SK-N-SH (cell line): ENCODE measurements at regions not wholly inside any gene's neighbourhood (a gene's known extent, or its start where the extent isn't known, plus 50 kb on each side); places are given as distances from the start of the nearest gene placed in this dataset.

ENCODE experiments used
- CTCF ChIA-PET: fragments of 300-600, 350-600 bp; formaldehyde crosslinking; extraction: SDS; loops from one replicate; lab custom pipeline; 2021; lab: Yijun Ruan, JAX
- POLR2A ChIA-PET: fragments of 350-600 bp; sonication (Branson Sonifier 250); formaldehyde crosslinking; extraction: SDS; loops from one replicate; lab custom pipeline; 2020; ENCODE audit warnings: antibody characterized with exemption, inconsistent platforms; lab: Yijun Ruan, JAX
- DNase-seq: peaks from one replicate; pipeline ENCODE4 v3.0.0; 2012
- H2AFZ ChIP-seq: fragments of 200-600 bp; sonication (generic); 2 replicates; pipeline ENCODE4 v1.8.1; 2016; ENCODE audit warnings: antibody characterized with exemption, mild to moderate bottlenecking, low read depth
- H3F3A ChIP-seq: fragments of 200-600 bp; sonication (generic); replicated peaks from 2 replicates; pipeline ENCODE3; 2016; ENCODE audit warnings: antibody characterized with exemption, mild to moderate bottlenecking; ENCODE audit not compliant: insufficient read depth
- H3K27ac ChIP-seq, 2 experiments: fragments of 200-500 bp in 1 of 2; fragments of 200-600 bp in 1 of 2; sonication (Bioruptor generic) in 1 of 2; sonication (generic), shearing (Covaris generic) in 1 of 2; 2 replicates each; pipeline versions ENCODE4 v1.5.1 to v1.6.1; 2014 to 2016; ENCODE audit warnings: low read depth in 2 of 2, inconsistent platforms in 1 of 2, low read length in 1 of 2, mild to moderate bottlenecking in 1 of 2, mixed read lengths in 1 of 2
- H3K27me3 ChIP-seq: fragments of 200-600 bp; sonication (generic), shearing (Covaris generic); 2 replicates; pipeline ENCODE4 v1.6.1; 2016; ENCODE audit warnings: mixed run types; ENCODE audit not compliant: insufficient read depth
- H3K36me3 ChIP-seq, 2 experiments: fragments of 200-500 bp in 1 of 2; fragments of 200-600 bp in 1 of 2; sonication (Bioruptor generic) in 1 of 2; sonication (generic) in 1 of 2; replicated peaks in 1 of 2; 2 replicates each; pipeline versions ENCODE3 to v1.5.1; 2014 to 2016; ENCODE audit warnings: low read length in 1 of 2, mild to moderate bottlenecking in 1 of 2; ENCODE audit not compliant: insufficient read depth in 2 of 2, control insufficient read depth in 1 of 2
- H3K4me1 ChIP-seq, 2 experiments: fragments of 200-500 bp in 1 of 2; fragments of 200-600 bp in 1 of 2; sonication (Bioruptor generic) in 1 of 2; sonication (generic), shearing (Covaris generic) in 1 of 2; 2 replicates each; pipeline versions ENCODE4 v1.5.1 to v1.6.1; 2014 to 2016; ENCODE audit warnings: low read depth in 1 of 2, low read length in 1 of 2, mixed run types in 1 of 2; ENCODE audit not compliant: insufficient read depth in 2 of 2, control insufficient read depth in 1 of 2
- H3K4me2 ChIP-seq: fragments of 200-600 bp; sonication (generic), shearing (Covaris generic); 2 replicates; pipeline ENCODE4 v1.6.1; 2017; ENCODE audit warnings: mixed run types
- H3K4me3 ChIP-seq, 2 experiments: fragments of 200-500 bp in 1 of 2; fragments of 200-600 bp in 1 of 2; sonication (Bioruptor generic) in 1 of 2; sonication (generic), shearing (Covaris generic) in 1 of 2; 2 replicates each; pipeline versions ENCODE4 v1.5.1 to v1.8.1; 2014 to 2016; ENCODE audit warnings: low read depth in 2 of 2, inconsistent platforms in 1 of 2, low read length in 1 of 2, mild to moderate bottlenecking in 1 of 2, mixed read lengths in 1 of 2, moderate library complexity in 1 of 2
- H3K79me2 ChIP-seq: fragments of 200-600 bp; sonication (generic); 2 replicates; pipeline ENCODE4 v1.8.1; 2017; ENCODE audit warnings: mild to moderate bottlenecking; ENCODE audit not compliant: insufficient read depth
- H3K9ac ChIP-seq: fragments of 200-600 bp; sonication (generic); 2 replicates; pipeline ENCODE4 v1.6.1; 2017; ENCODE audit warnings: mixed run types
- H3K9me2 ChIP-seq: fragments of 200-600 bp; sonication (generic); 2 replicates; pipeline ENCODE4 v1.6.1; 2017; ENCODE audit warnings: mixed run types
- H3K9me3 ChIP-seq: fragments of 200-600 bp; sonication (generic); 2 replicates; pipeline ENCODE4 v1.6.1; 2017; ENCODE audit warnings: mixed run types, mild to moderate bottlenecking, moderate library complexity
- H4K20me1 ChIP-seq: fragments of 200-600 bp; sonication (generic); 2 replicates; pipeline ENCODE4 v1.6.1; 2017; ENCODE audit warnings: mild to moderate bottlenecking, mixed run types; ENCODE audit not compliant: insufficient read depth
- EP300 ChIP-seq, 2 experiments: IDR thresholded peaks; 2 replicates each; pipeline versions ENCODE4 v1.4.0 to v1.6.1; 2012; ENCODE audit warnings: borderline replicate concordance in 1 of 2, low read depth in 1 of 2, low read length in 1 of 2
- FOXM1 ChIP-seq: IDR thresholded peaks from 2 replicates; pipeline ENCODE4 v1.4.0; 2012; ENCODE audit warnings: low read depth, mild to moderate bottlenecking
- GATA2 ChIP-seq: sonication (generic); formaldehyde crosslinking; IDR thresholded peaks from 2 replicates; pipeline ENCODE4 v1.5.0; 2020; ENCODE audit warnings: mild to moderate bottlenecking, missing genetic modification reagents
- JUND ChIP-seq: IDR thresholded peaks from 2 replicates; pipeline ENCODE4 v1.4.0; 2012
- PBX3 ChIP-seq: IDR thresholded peaks from 2 replicates; pipeline ENCODE4; 2012
- RAD21 ChIP-seq: IDR thresholded peaks from 2 replicates; pipeline ENCODE4 v1.6.1; 2012; ENCODE audit warnings: mild to moderate bottlenecking, low read length
- RCOR1 ChIP-seq: fragments of 150-350 bp; IDR thresholded peaks from 2 replicates; pipeline ENCODE4 v1.6.1; 2017; ENCODE audit warnings: antibody characterized with exemption, low read length
- REST ChIP-seq: IDR thresholded peaks from 2 replicates; pipeline ENCODE4 v1.6.1; 2012; ENCODE audit warnings: mild to moderate bottlenecking, low read depth, low read length, moderate library complexity
- RFX5 ChIP-seq: IDR thresholded peaks from 2 replicates; pipeline ENCODE4 v1.6.1; 2012; ENCODE audit warnings: mild to moderate bottlenecking, improper control_type of control experiment, low read length
- SIN3A ChIP-seq: IDR thresholded peaks from 2 replicates; pipeline ENCODE4 v1.6.1; 2012; ENCODE audit warnings: low read depth, mild to moderate bottlenecking, low read length, moderate library complexity, borderline replicate concordance
- YY1 ChIP-seq: IDR thresholded peaks from 2 replicates; pipeline ENCODE4 v1.4.0; 2012; ENCODE audit warnings: low read depth, mild to moderate bottlenecking
- WGBS: methylation state at CpG from one replicate; pipeline ENCODE4 v1.1.6; 2017; ENCODE audit warnings: low lambda C conversion rate; 5-methylcytosine and 5-hydroxymethylcytosine counted together
- TF ChIP-seq, protein P1 (sequence below): fragments of 150-350 bp; IDR thresholded peaks from 2 replicates; pipeline ENCODE4 v1.6.1; 2016; ENCODE audit warnings: mild to moderate bottlenecking, low read depth, low read length
- TF ChIP-seq, protein P2 (sequence below): fragments of 150-350 bp; IDR thresholded peaks from 2 replicates; pipeline ENCODE4 v1.6.1; 2017; ENCODE audit warnings: antibody characterized with exemption, low read length, low read depth, borderline replicate concordance

DNA sequence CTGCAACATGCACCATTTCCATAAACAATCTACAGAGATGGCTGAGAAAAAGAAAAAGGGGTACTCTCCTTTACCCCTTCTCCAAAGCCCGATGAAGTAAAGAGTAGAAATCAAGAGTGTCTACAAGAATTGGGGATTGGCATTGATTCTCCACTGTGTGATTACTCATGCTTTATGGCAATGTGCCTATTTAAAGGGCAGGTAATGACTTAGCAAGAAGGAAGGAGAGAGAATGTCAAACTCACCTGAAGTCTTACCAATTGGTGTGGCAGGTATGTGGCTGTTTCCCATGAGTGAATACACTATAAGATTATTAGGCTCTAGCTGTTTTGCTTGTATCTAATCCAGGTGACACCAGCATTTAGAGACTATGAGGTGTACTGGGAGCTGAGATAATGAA lies 275.3 kb downstream of the CCER1 start:
- H3K4me2 ChIP-seq, result no peak overlapping the region
- no peak for DNase-seq
- H3K79me2 ChIP-seq, result no peaks in the 10 kb centered on the region
- H3K9me2 ChIP-seq, result no peaks in the 10 kb centered on the region
- ChIA-PET POLR2A (no interaction called here), CTCF (no interaction called here)
- no peaks in the 10 kb centered on the region for H3K9me3 ChIP-seq
- no peaks in the 10 kb centered on the region for H3K27me3 ChIP-seq
- H3K4me3 ChIP-seq, result no peak overlapping the region
- H3K27ac ChIP-seq, result no peak overlapping the region
- H2AFZ ChIP-seq, result no peak overlapping the region
- H3F3A ChIP-seq, result no peaks in the 10 kb centered on the region
- H4K20me1 ChIP-seq, result no peaks in the 10 kb centered on the region
- H3K4me1 ChIP-seq, result peaks cover 0 to 4% of the 10 kb centered on the region in 2 experiments; a peak in 1 of 4 replicates
- whole genome bisulfite sequencing, result 59% methylated on average over 1 of the region's 1 CpG
- H3K9ac ChIP-seq, result no peak overlapping the region
- no peaks in the 10 kb centered on the region for H3K36me3 ChIP-seq
- TF ChIP-seq, protein P1, sequence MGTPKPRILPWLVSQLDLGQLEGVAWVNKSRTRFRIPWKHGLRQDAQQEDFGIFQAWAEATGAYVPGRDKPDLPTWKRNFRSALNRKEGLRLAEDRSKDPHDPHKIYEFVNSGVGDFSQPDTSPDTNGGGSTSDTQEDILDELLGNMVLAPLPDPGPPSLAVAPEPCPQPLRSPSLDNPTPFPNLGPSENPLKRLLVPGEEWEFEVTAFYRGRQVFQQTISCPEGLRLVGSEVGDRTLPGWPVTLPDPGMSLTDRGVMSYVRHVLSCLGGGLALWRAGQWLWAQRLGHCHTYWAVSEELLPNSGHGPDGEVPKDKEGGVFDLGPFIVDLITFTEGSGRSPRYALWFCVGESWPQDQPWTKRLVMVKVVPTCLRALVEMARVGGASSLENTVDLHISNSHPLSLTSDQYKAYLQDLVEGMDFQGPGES, result no peak
- TF ChIP-seq, protein P2, sequence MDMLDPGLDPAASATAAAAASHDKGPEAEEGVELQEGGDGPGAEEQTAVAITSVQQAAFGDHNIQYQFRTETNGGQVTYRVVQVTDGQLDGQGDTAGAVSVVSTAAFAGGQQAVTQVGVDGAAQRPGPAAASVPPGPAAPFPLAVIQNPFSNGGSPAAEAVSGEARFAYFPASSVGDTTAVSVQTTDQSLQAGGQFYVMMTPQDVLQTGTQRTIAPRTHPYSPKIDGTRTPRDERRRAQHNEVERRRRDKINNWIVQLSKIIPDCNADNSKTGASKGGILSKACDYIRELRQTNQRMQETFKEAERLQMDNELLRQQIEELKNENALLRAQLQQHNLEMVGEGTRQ, result no peak
- TF ChIP-seq, all 33 proteins: peak for 0

- Histone ChIP-seq H3K4me3 (no peak overlapping the region), H3K27me3 (no peaks in the 10 kb centered on the region), H3K36me3 (no peaks in the 10 kb centered on the region), H3K27ac (peak overlapping the region in 1 of 2 experiments; percentile 65; a peak in 1 of 4 replicates), H3K9me2 (no peaks in the 10 kb centered on the region), H3K9me3 (no peaks in the 10 kb centered on the region), H3K4me1 (no peaks in the 10 kb centered on the region; a peak in 1 of 4 replicates), H3K4me2 (no peak overlapping the region), H4K20me1 (no peaks in the 10 kb centered on the region), H2AFZ (no peak overlapping the region), H3K79me2 (no peaks in the 10 kb centered on the region), H3F3A (no peaks in the 10 kb centered on the region), H3K9ac (no peak overlapping the region)
- TF ChIP-seq GATA2 (CRISPR knock-in tag) (no peak), SIN3A (no peak), RFX5 (no peak), PBX3 (no peak), EP300 (IDR thresholded peaks at IDR 0.05; ENCODE audit: borderline replicate concordance in 1 of 2, low read depth in 1 of 2, low read length in 1 of 2) (no peak), JUND (no peak), REST (no peak), FOXM1 (no peak), RCOR1 (no peak), RAD21 (no peak), YY1 (no peak)
- TF ChIP-seq, protein P1, result no peak
- CTCF ChIA-PET, result interaction anchor here (0.9 kb wide), 1 partner anchor 20 kb away, joined by 3 read pairs; no protein-coding TSS in a partner anchor
- WGBS, result 26% methylated on average over 3 of the region's 3 CpGs
- POLR2A ChIA-PET, result no interaction called here
- no peak for DNase-seq
Measured at GRCh38 chr12:90677552-90677951, 277.4 kb downstream of the CCER1 start.
